Heart right ventricle (tissue), 16 donors: ENCODE measurements at regions not wholly inside any gene's neighbourhood (a gene's known extent, or its start where the extent isn't known, plus 50 kb on each side); places are given as distances from the start of the nearest gene placed in this dataset.
"Not testable (repeated sequence)": the region's sequence is repeated elsewhere in the genome, so short reads cannot be mapped to it uniquely, and the experiment has no call there.

Experiments
- ATAC-seq, 8 donors: fragments of 200-7000 bp; cut with Tn5 transposase; one replicate each; pipeline ENCODE4 v1.9.1; 2020; ENCODE audit warnings: mild to moderate bottlenecking in 8 of 8, moderate library complexity in 8 of 8, moderate number of reproducible peaks in 1 of 8
- DNase-seq, 2 donors: peaks; one replicate each; pipeline ENCODE4 v3.0.0-alpha.2; 2020
- H3K27ac ChIP-seq, 10 donors: fragments of 200-600 bp; sonication (generic) in 2 of 10; one replicate each; pipeline versions ENCODE4 v1.5.0 to v1.8.0; 2020 to 2022; ENCODE audit warnings: mild to moderate bottlenecking in 3 of 10
- H3K27me3 ChIP-seq, 7 donors: fragments of 200-600 bp; one replicate each; pipeline ENCODE4 v1.8.0; 2021 to 2022; ENCODE audit warnings: mild to moderate bottlenecking in 2 of 7
- H3K36me3 ChIP-seq, 9 donors: fragments of 200-600 bp; sonication (generic) in 1 of 9; one replicate each; pipeline versions ENCODE4 v1.5.0 to v1.8.0; 2020 to 2022; ENCODE audit warnings: mild to moderate bottlenecking in 2 of 9
- H3K4me1 ChIP-seq, 9 donors: fragments of 200-600 bp; sonication (generic) in 1 of 9; one replicate each; pipeline versions ENCODE4 v1.5.0 to v1.8.0; 2020 to 2022; ENCODE audit warnings: mild to moderate bottlenecking in 4 of 9
- H3K4me3 ChIP-seq, 10 donors: fragments of 200-600 bp; sonication (generic) in 2 of 10; one replicate each; pipeline versions ENCODE4 v1.5.0 to v1.8.0; 2020 to 2022; ENCODE audit warnings: mild to moderate bottlenecking in 7 of 10, moderate library complexity in 2 of 10
- H3K9me3 ChIP-seq, 11 donors: fragments of 200-600 bp in 10 of 11; sonication (generic) in 2 of 11; one replicate each; pipeline versions ENCODE4 v1.5.0 to v1.8.0; 2013 to 2022; ENCODE audit warnings: mild to moderate bottlenecking in 2 of 11, control low read depth in 1 of 11, moderate library complexity in 1 of 11
- WGBS, 2 donors: extraction: QIAGEN DNeasy Blood & Tissue Kit; methylation state at CpG; one replicate each; pipeline ENCODE4 v1.1.7; 2013; ENCODE audit warnings: inconsistent platforms in 1 of 2; 5-methylcytosine and 5-hydroxymethylcytosine counted together
- intact Hi-C, 10 donors: fragments of 100-400 bp; cut with DNase I; formaldehyde crosslinking; loops; one replicate each; pipeline versions ENCODE4 v1.11.1 to v1.14.2; 2022
- TF ChIP-seq, protein P1 (sequence below), 9 donors: fragments of 200-600 bp; sonication (generic) in 2 of 9; IDR thresholded peaks; one replicate each; pipeline versions ENCODE4 v1.5.0 to v1.8.0; 2021 to 2022; ENCODE audit warnings: antibody characterized with exemption in 9 of 9, mild to moderate bottlenecking in 5 of 9, moderate library complexity in 1 of 9
- donor health status: Arrhythmogenic right ventricular cardiomyopathy.
- donor health status: ischemic (EF 13 %, LVEDD 7.1; RV severe dilation, severe dysfunction).
- donor health status: healthy with polysubstance abuse.
- donor health status: DM: no; HTN: yes; CAD: no.
- donor health status: DM: no; HTN: no; CAD: no.
- donor health status: ischemic (EF 25% LVEDD 6.9; RV normal size, moderate dysfunction).
- donor health status: ischemic (EF 25% LVEDD 5.7; RV mildly dilated, moderate dysfunction).
- donor health status: healthy.
- donor health status: DM: yes; HTN: yes; CAD: no.
- donor health status: Ischemic cardiomyopathy.
- donor health status: ischemic (EF 35%, LVEDD 5.7; RV mildly dilated, moderate dysfunction).
- donor health status: nonischemic (EF 11% LVEDD 7.7; RV severe dilation, severe dysfunction).
- donor health status: DM: yes; HTN: yes; CAD: no.
- donor health status: PGD.
- donor health status: ischemic (EF 29% LVEDD 5.4; RV normal size, mild dysfunction).
- donor health status: nonischemic (EF 23%, LVEDD 6.1; RV moderate dilation, normal function).

GRCh38 chr2:147003081-147003480, 841.7 kb upstream of the ACVR2A start:
- no peaks in the 10 kb centered on the region for H3K4me1 ChIP-seq
- ATAC-seq: no peak
- no peaks in the 10 kb centered on the region for H3K36me3 ChIP-seq
- H3K9me3 ChIP-seq: no peaks in the 10 kb centered on the region
- no peak overlapping the region for H3K27ac ChIP-seq
- TF ChIP-seq, protein P1, sequence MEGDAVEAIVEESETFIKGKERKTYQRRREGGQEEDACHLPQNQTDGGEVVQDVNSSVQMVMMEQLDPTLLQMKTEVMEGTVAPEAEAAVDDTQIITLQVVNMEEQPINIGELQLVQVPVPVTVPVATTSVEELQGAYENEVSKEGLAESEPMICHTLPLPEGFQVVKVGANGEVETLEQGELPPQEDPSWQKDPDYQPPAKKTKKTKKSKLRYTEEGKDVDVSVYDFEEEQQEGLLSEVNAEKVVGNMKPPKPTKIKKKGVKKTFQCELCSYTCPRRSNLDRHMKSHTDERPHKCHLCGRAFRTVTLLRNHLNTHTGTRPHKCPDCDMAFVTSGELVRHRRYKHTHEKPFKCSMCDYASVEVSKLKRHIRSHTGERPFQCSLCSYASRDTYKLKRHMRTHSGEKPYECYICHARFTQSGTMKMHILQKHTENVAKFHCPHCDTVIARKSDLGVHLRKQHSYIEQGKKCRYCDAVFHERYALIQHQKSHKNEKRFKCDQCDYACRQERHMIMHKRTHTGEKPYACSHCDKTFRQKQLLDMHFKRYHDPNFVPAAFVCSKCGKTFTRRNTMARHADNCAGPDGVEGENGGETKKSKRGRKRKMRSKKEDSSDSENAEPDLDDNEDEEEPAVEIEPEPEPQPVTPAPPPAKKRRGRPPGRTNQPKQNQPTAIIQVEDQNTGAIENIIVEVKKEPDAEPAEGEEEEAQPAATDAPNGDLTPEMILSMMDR (IDR thresholded peaks at IDR 0.05): no peak
- 81 to 85% methylated on average over 2 of the region's 2 CpGs for WGBS, 2 donors
- intact Hi-C loops: no loop called here
- no peak for DNase-seq
- H3K27me3 ChIP-seq: no peaks in the 10 kb centered on the region
- H3K4me3 ChIP-seq: no peak overlapping the region

- no peak for ATAC-seq
- WGBS, 2 donors: 37 to 48% methylated on average over 1 of the region's 1 CpG
Measured at GRCh38 chr2:147002256-147002655, 842.6 kb upstream of the ACVR2A start.

GRCh38 chr2:147001061-147001460, 843.8 kb upstream of the ACVR2A start:
- no peaks in the 10 kb centered on the region for H3K36me3 ChIP-seq
- no peak for ATAC-seq
- intact Hi-C loops: no loop called here
- no peak overlapping the region for H3K27ac ChIP-seq
- no peaks in the 10 kb centered on the region for H3K4me1 ChIP-seq
- no peaks in the 10 kb centered on the region for H3K27me3 ChIP-seq
- no peaks in the 10 kb centered on the region for H3K9me3 ChIP-seq
- WGBS, 2 donors: 83 to 93% methylated on average over 1 of the region's 1 CpG
- TF ChIP-seq, protein P1 (IDR thresholded peaks at IDR 0.05): no peak
- DNase-seq: no peak
- H3K4me3 ChIP-seq: no peak overlapping the region

More at GRCh38 chr2:147002256-147002655, 842.6 kb upstream of the ACVR2A start:
- Histone ChIP-seq H3K4me3 (no peak overlapping the region), H3K27ac (no peak overlapping the region), H3K4me1 (no peaks in the 10 kb centered on the region), H3K27me3 (no peaks in the 10 kb centered on the region), H3K36me3 (no peaks in the 10 kb centered on the region), H3K9me3 (no peaks in the 10 kb centered on the region)
- intact Hi-C loops: no loop called here
- TF ChIP-seq, protein P1 (IDR thresholded peaks at IDR 0.05): no peak
- DNase-seq: no peak

GRCh38 chr2:147000151-147000550, 844.7 kb upstream of the ACVR2A start:
- intact Hi-C loops: not testable (repeated sequence)

GRCh38 chr2:146997945-146998344, 846.9 kb upstream of the ACVR2A start:
- no peaks in the 10 kb centered on the region for H3K36me3 ChIP-seq
- H3K27me3 ChIP-seq: no peaks in the 10 kb centered on the region
- H3K4me3 ChIP-seq: no peak overlapping the region
- DNase-seq (no peak), ATAC-seq (no peak)
- H3K4me1 ChIP-seq: no peaks in the 10 kb centered on the region
- 66 to 68% methylated on average over 2 of the region's 2 CpGs for WGBS, 2 donors
- H3K27ac ChIP-seq: no peak overlapping the region
- H3K9me3 ChIP-seq: no peaks in the 10 kb centered on the region
- TF ChIP-seq, protein P1 (IDR thresholded peaks at IDR 0.05): no peak
- intact Hi-C loops: no loop called here

More at GRCh38 chr2:147000151-147000550, 844.7 kb upstream of the ACVR2A start:
- WGBS, 2 donors: 80 to 82% methylated on average over 2 of the region's 2 CpGs
- not testable (repeated sequence) for H3K4me3 ChIP-seq, H3K27me3 ChIP-seq, H3K27ac ChIP-seq, ATAC-seq, H3K9me3 ChIP-seq, DNase-seq, H3K36me3 ChIP-seq, H3K4me1 ChIP-seq
